ENCODE measurements at regions not wholly inside any gene's neighbourhood (a gene's known extent, or its start where the extent isn't known, plus 50 kb on each side); places are given as distances from the start of the nearest gene placed in this dataset.
A peak's percentile ranks its signal among the peaks of the same experiment; 100 is the strongest.
"Not testable (repeated sequence)": the region's sequence is repeated elsewhere in the genome, so short reads cannot be mapped to it uniquely, and the experiment has no call there.

GRCh38 chr13:80988391-80989151 is 647.6 kb upstream of the SPRY2 start:
- peak in 3 of 10 donors; percentile 8 to 18 (median 9) for DNase-seq
- intact Hi-C loops (cut with DNase I): no loop called here

GRCh38 chr13:80979035-80979641 is 638.2 kb upstream of the SPRY2 start:
- intact Hi-C loops (cut with DNase I): loop anchor here (2.0 kb wide), 1 partner anchor 38 kb away; no protein-coding TSS in a partner anchor
- DNase-seq: peak in 6 of 10 donors; percentile 12 to 87 (median 54)

GRCh38 chr13:80977168-80977567 is 636.2 kb upstream of the SPRY2 start:
- peak in 1 of 10 donors; percentile 30 for DNase-seq
- intact Hi-C loops (cut with DNase I): no loop called here

- intact Hi-C loops (cut with DNase I): no loop called here
Observed at GRCh38 chr13:80975903-80976302, 635.0 kb upstream of the SPRY2 start.

GRCh38 chr13:80973721-80974120 is 632.8 kb upstream of the SPRY2 start:
- intact Hi-C loops (cut with DNase I): no loop called here
- DNase-seq: no peak

More at GRCh38 chr13:80975903-80976302, 635.0 kb upstream of the SPRY2 start:
- DNase-seq: no peak

GRCh38 chr13:80972857-80973478 is 632.0 kb upstream of the SPRY2 start:
- no peak for DNase-seq
- intact Hi-C loops (cut with DNase I): no loop called here

GRCh38 chr13:80965097-80965496 is 624.2 kb upstream of the SPRY2 start:
- intact Hi-C loops (cut with DNase I): no loop called here
- DNase-seq: no peak

- intact Hi-C loops (cut with DNase I): no loop called here
- DNase-seq: no peak
Observed at GRCh38 chr13:80962855-80963254, 621.9 kb upstream of the SPRY2 start.

- DNase-seq: no peak
- intact Hi-C loops (cut with DNase I): no loop called here
Observed at GRCh38 chr13:80962173-80962572, 621.2 kb upstream of the SPRY2 start.

GRCh38 chr13:80957019-80957655 is 616.2 kb upstream of the SPRY2 start:
- intact Hi-C loops (cut with DNase I): no loop called here
- DNase-seq: no peak

GRCh38 chr13:80955501-80955900 is 614.6 kb upstream of the SPRY2 start:
- intact Hi-C loops (cut with DNase I): no loop called here
- DNase-seq: no peak

GRCh38 chr13:80952158-80952557 is 611.2 kb upstream of the SPRY2 start:
- intact Hi-C loops (cut with DNase I): no loop called here
- DNase-seq: no peak

GRCh38 chr13:80946008-80946802 is 605.3 kb upstream of the SPRY2 start:
- no peak for DNase-seq
- intact Hi-C loops (cut with DNase I): no loop called here

- peak in 6 of 10 donors; percentile 5 to 84 (median 24) for DNase-seq
Observed at GRCh38 chr13:80945328-80945727, 604.4 kb upstream of the SPRY2 start.

GRCh38 chr13:80939581-80939980 is 598.7 kb upstream of the SPRY2 start:
- DNase-seq: peak in 1 of 10 donors; percentile 35
- intact Hi-C loops (cut with DNase I): no loop called here

More at GRCh38 chr13:80945328-80945727, 604.4 kb upstream of the SPRY2 start:
- intact Hi-C loops (cut with DNase I): no loop called here

- DNase-seq: no peak
- intact Hi-C loops (cut with DNase I): no loop called here
Observed at GRCh38 chr13:80931766-80932165, 590.8 kb upstream of the SPRY2 start.

- DNase-seq: no peak
Observed at GRCh38 chr13:80931118-80931517, 590.2 kb upstream of the SPRY2 start.

GRCh38 chr13:80928241-80928640 is 587.3 kb upstream of the SPRY2 start:
- intact Hi-C loops (cut with DNase I): no loop called here
- DNase-seq: no peak

More at GRCh38 chr13:80931118-80931517, 590.2 kb upstream of the SPRY2 start:
- intact Hi-C loops (cut with DNase I): no loop called here

GRCh38 chr13:80926024-80926423 is 585.1 kb upstream of the SPRY2 start:
- DNase-seq: peak in 2 of 10 donors; percentile 15 to 33
- intact Hi-C loops (cut with DNase I): not testable (repeated sequence)

GRCh38 chr13:80924596-80924995 is 583.7 kb upstream of the SPRY2 start:
- intact Hi-C loops (cut with DNase I): no loop called here
- DNase-seq: no peak

All from posterior cingulate gyrus (tissue), 11 donors.